Suprapubic skin (tissue), 4 donors: ENCODE measurements at regions not wholly inside any gene's neighbourhood (a gene's known extent, or its start where the extent isn't known, plus 50 kb on each side); places are given as distances from the start of the nearest gene placed in this dataset.

Experiments
- DNase-seq, 2 donors: peaks; one replicate each; pipeline ENCODE4 v3.0.0-alpha.2; 2019; ENCODE audit warnings: low spot score in 2 of 2
- H3K27ac ChIP-seq: fragments of 200-600 bp; sonication (generic); one replicate; pipeline ENCODE4 v1.5.1; 2019
- H3K27me3 ChIP-seq: fragments of 200-600 bp; sonication (generic); one replicate; pipeline ENCODE4 v1.5.1; 2019
- H3K36me3 ChIP-seq: fragments of 200-600 bp; sonication (generic); one replicate; pipeline ENCODE4 v1.5.1; 2019
- H3K4me1 ChIP-seq: fragments of 200-600 bp; sonication (generic); one replicate; pipeline ENCODE4 v1.5.1; 2019
- H3K4me3 ChIP-seq: fragments of 200-600 bp; sonication (generic); one replicate; pipeline ENCODE4 v1.5.1; 2019; ENCODE audit warnings: mild to moderate bottlenecking
- H3K9me3 ChIP-seq: fragments of 200-600 bp; sonication (generic); one replicate; pipeline ENCODE4 v1.5.1; 2019
- CTCF ChIP-seq, 2 donors: fragments of 200-600 bp in 1 of 2; fragments of 450-650 bp in 1 of 2; sonication (generic) in 1 of 2; IDR thresholded peaks; one replicate each; pipeline ENCODE4 v1.5.1; 2016 to 2019; ENCODE audit warnings: antibody characterized with exemption in 2 of 2, mild to moderate bottlenecking in 1 of 2, moderate library complexity in 1 of 2
- EP300 ChIP-seq: sonication (generic); formaldehyde crosslinking; IDR thresholded peaks from one replicate; pipeline ENCODE4 v1.6.1; 2017; ENCODE audit warnings: antibody characterized with exemption
- POLR2A ChIP-seq, 2 donors: fragments of 450-650 bp; IDR thresholded peaks; one replicate each; pipeline ENCODE4 v1.6.1; 2017; ENCODE audit warnings: antibody characterized with exemption in 2 of 2, mild to moderate bottlenecking in 2 of 2, moderate library complexity in 2 of 2
- POLR2AphosphoS5 ChIP-seq, 3 donors: sonication (generic); formaldehyde crosslinking; IDR thresholded peaks; one replicate each; pipeline ENCODE4 v1.6.1; 2017; ENCODE audit warnings: antibody characterized with exemption in 3 of 3
- WGBS: methylation state at CpG from one replicate; pipeline ENCODE4 v1.1.5; 2018; 5-methylcytosine and 5-hydroxymethylcytosine counted together

GRCh38 chr13:46949211-46949610 is 52.4 kb upstream of the HTR2A start:
- TF ChIP-seq POLR2A (IDR thresholded peaks at IDR 0.05) (no peak), POLR2AphosphoS5 (IDR thresholded peaks at IDR 0.05) (no peak), CTCF (IDR thresholded peaks at IDR 0.05) (no peak), EP300 (no peak)
- no peaks in the 10 kb centered on the region for H3K4me1 ChIP-seq
- H3K27ac ChIP-seq = no peak overlapping the region
- H3K27me3 ChIP-seq = no peaks in the 10 kb centered on the region
- no peak for DNase-seq
- H3K4me3 ChIP-seq = no peak overlapping the region
- H3K9me3 ChIP-seq = no peaks in the 10 kb centered on the region
- no peaks in the 10 kb centered on the region for H3K36me3 ChIP-seq
- WGBS = 92% methylated on average over 3 of the region's 3 CpGs

- Histone ChIP-seq H3K27ac (no peak overlapping the region), H3K27me3 (no peaks in the 10 kb centered on the region), H3K9me3 (no peaks in the 10 kb centered on the region), H3K4me1 (no peaks in the 10 kb centered on the region), H3K36me3 (no peaks in the 10 kb centered on the region), H3K4me3 (no peak overlapping the region)
- TF ChIP-seq CTCF (IDR thresholded peaks at IDR 0.05) = no peak
- DNase-seq = no peak
- 77% methylated on average over 4 of the region's 4 CpGs for WGBS
Observed at GRCh38 chr13:46948338-46948737, 51.5 kb upstream of the HTR2A start.

GRCh38 chr13:46947425-46948191 is 50.8 kb upstream of the HTR2A start:
- Histone ChIP-seq H3K9me3 (no peaks in the 10 kb centered on the region), H3K36me3 (no peaks in the 10 kb centered on the region), H3K27ac (no peak overlapping the region), H3K4me1 (no peaks in the 10 kb centered on the region), H3K27me3 (no peaks in the 10 kb centered on the region), H3K4me3 (no peak overlapping the region)
- 68% methylated on average over 4 of the region's 4 CpGs for WGBS
- DNase-seq = no peak
- TF ChIP-seq POLR2AphosphoS5 (IDR thresholded peaks at IDR 0.05) (no peak), EP300 (no peak), POLR2A (IDR thresholded peaks at IDR 0.05) (no peak), CTCF (IDR thresholded peaks at IDR 0.05) (no peak)
